ENCODE measurements at regions not wholly inside any gene's neighbourhood (a gene's known extent, or its start where the extent isn't known, plus 50 kb on each side); places are given as distances from the start of the nearest gene placed in this dataset.

- WGBS, 2 experiments (ENCODE audit: extremely low coverage in 1 of 2, insufficient coverage in 1 of 2, insufficient read length in 1 of 2, insufficient replicate concordance in 2 of 2, low coverage in 1 of 2, low lambda C conversion rate in 2 of 2, missing lambda C conversion rate in 1 of 2) = 84% methylated on average over 6 of the region's 6 CpGs; no CpG with 5 or more reads in 1 of the 2 experiments
- no peak overlapping the region for H3K4me2 ChIP-seq (ENCODE audit: insufficient read depth in 1 of 2, low read depth in 2 of 2, low read length in 2 of 2)
- no peaks in the 10 kb centered on the region for H4K20me1 ChIP-seq (replicated peaks in 1 of 2; ENCODE audit: control insufficient read depth in 1 of 2, insufficient read depth in 2 of 2, low read length in 2 of 2)
- H2BK12ac ChIP-seq (ENCODE audit: low read depth, low read length) = no peak overlapping the region
- FAIRE-seq (no peak), DNase-seq (ENCODE audit: low read depth in 1 of 2, low spot score in 2 of 2) (no peak)
- no peaks in the 10 kb centered on the region for H3K79me1 ChIP-seq (ENCODE audit: low read depth, low read length)
- no peak overlapping the region for H3K27ac ChIP-seq (ENCODE audit: low read depth, low read length)
- H4K8ac ChIP-seq (ENCODE audit: extremely low read depth, insufficient read depth, low read length) = no peak overlapping the region; the same call in 1 of the 2 replicates
- no peak overlapping the region for H3K23ac ChIP-seq (ENCODE audit: insufficient read length)
- CTCF ChIA-PET (ENCODE audit: partially characterized antibody) = interaction anchor here (0.8 to 5.6 kb wide), 7 partner anchors 10 to 354 kb away, joined by 3 to 44 read pairs (median 9); no protein-coding TSS in a partner anchor
- no peaks in the 10 kb centered on the region for H3K9me3 ChIP-seq (ENCODE audit: insufficient read depth in 2 of 2, low read depth in 1 of 2, low read length in 1 of 2)
- no peak overlapping the region for H2BK120ac ChIP-seq (replicated peaks; ENCODE audit: low read depth, low read length)
- no peak overlapping the region for H2BK5ac ChIP-seq (ENCODE audit: low read depth, low read length)
- H3K27me3 ChIP-seq (replicated peaks in 1 of 4; ENCODE audit: control insufficient read depth in 3 of 4, extremely low read depth in 1 of 4, insufficient read depth in 3 of 4, low read length in 3 of 4) = peaks cover 0 to 9% (median 1%) of the 10 kb centered on the region in 4 experiments; a peak in 4 of 7 replicates
- H3K4ac ChIP-seq (replicated peaks; ENCODE audit: insufficient read length, low read depth, low read length) = no peak overlapping the region
- H3K14ac ChIP-seq (ENCODE audit: insufficient read length) = no peak overlapping the region
- no peaks in the 10 kb centered on the region; the same call in 1 of the 2 replicates for H3K23me2 ChIP-seq (ENCODE audit: low read depth, low read length)
- H2BK15ac ChIP-seq (ENCODE audit: low read length) = no peak overlapping the region
- H2AFZ ChIP-seq (ENCODE audit: low read length) = no peak overlapping the region
- no peak overlapping the region; a peak in 1 of 7 replicates for H3K9ac ChIP-seq (replicated peaks in 1 of 4; ENCODE audit: extremely low read depth in 1 of 4, low read depth in 3 of 4, low read length in 3 of 4)
- no peak overlapping the region for H4K91ac ChIP-seq (replicated peaks; ENCODE audit: insufficient read length, low read length)
- H2BK20ac ChIP-seq (ENCODE audit: low read length) = no peak overlapping the region
- TF ChIP-seq TEAD4 (IDR thresholded peaks at IDR 0.05; ENCODE audit: low read depth, low read length) (no peak), RNF2 (IDR thresholded peaks at IDR 0.05; ENCODE audit: borderline replicate concordance, low read depth, low read length, missing control alignments, poor library complexity, severe bottlenecking) (no peak), TBP (IDR thresholded peaks at IDR 0.05; ENCODE audit: low read depth, low read length) (no peak)
- H3K4me1 ChIP-seq (replicated peaks in 1 of 4; ENCODE audit: control insufficient read depth in 3 of 4, insufficient read depth in 4 of 4, low read length in 3 of 4) = peaks cover 0 to 13% (median 1%) of the 10 kb centered on the region in 4 experiments; a peak in 3 of 7 replicates
- no peak overlapping the region for H2AK5ac ChIP-seq (ENCODE audit: low read depth, low read length)
- POLR2A ChIA-PET (ENCODE audit: partially characterized antibody) = no interaction called here
- H3K56ac ChIP-seq (replicated peaks; ENCODE audit: insufficient read length, low read depth, low read length) = no peak overlapping the region
- H4K5ac ChIP-seq (ENCODE audit: insufficient read length, low read depth, low read length) = no peak overlapping the region
- H3K18ac ChIP-seq (ENCODE audit: extremely low read depth, low read length) = no peak overlapping the region
- H3K36me3 ChIP-seq (ENCODE audit: control insufficient read depth in 2 of 4, insufficient read depth in 4 of 4, low read length in 3 of 4) = no peaks in the 10 kb centered on the region; a peak in 1 of 8 replicates
- no peaks in the 10 kb centered on the region for H3K79me2 ChIP-seq (ENCODE audit: control insufficient read depth in 1 of 2, insufficient read depth in 2 of 2, low read length in 2 of 2)
- no peak overlapping the region for H3K4me3 ChIP-seq (ENCODE audit: extremely low read depth in 1 of 4, insufficient read depth in 2 of 4, low read depth in 3 of 4, low read length in 4 of 4)
These were observed 191.0 kb downstream of the KATNAL1 start for GRCh38 chr13:30116379-30116778.
